Fibroblast of skin of left quadriceps (primary cell): ENCODE measurements at regions not wholly inside any gene's neighbourhood (a gene's known extent, or its start where the extent isn't known, plus 50 kb on each side); places are given as distances from the start of the nearest gene placed in this dataset.
"Not testable (repeated sequence)": the region's sequence is repeated elsewhere in the genome, so short reads cannot be mapped to it uniquely, and the experiment has no call there.

Experiments
- DNase-seq, 2 experiments: peaks; one replicate each; pipeline ENCODE4 v3.0.0-alpha.2; 2013; ENCODE audit warnings: low read depth in 2 of 2

- no peak for DNase-seq
Measured at GRCh38 chr12:131413471-131413870, 297.4 kb upstream of the SFSWAP start.

GRCh38 chr12:131414155-131414922, 296.6 kb upstream of the SFSWAP start:
- DNase-seq, result not testable (repeated sequence)

- no peak for DNase-seq
Measured at GRCh38 chr12:131415781-131416180, 295.1 kb upstream of the SFSWAP start.

- DNase-seq, result no peak
Measured at GRCh38 chr12:131418121-131418520, 292.8 kb upstream of the SFSWAP start.

GRCh38 chr12:131418884-131419283, 292.0 kb upstream of the SFSWAP start:
- DNase-seq, result no peak

- no peak for DNase-seq
Measured at GRCh38 chr12:131420867-131421447, 289.9 kb upstream of the SFSWAP start.

GRCh38 chr12:131421509-131422186, 289.2 kb upstream of the SFSWAP start:
- DNase-seq, result no peak

GRCh38 chr12:131422187-131422520, 288.7 kb upstream of the SFSWAP start:
- no peak for DNase-seq

GRCh38 chr12:131422744-131423143, 288.1 kb upstream of the SFSWAP start:
- no peak for DNase-seq

- no peak for DNase-seq
Measured at GRCh38 chr12:131424270-131424669, 286.6 kb upstream of the SFSWAP start.

GRCh38 chr12:131425112-131426075, 285.5 kb upstream of the SFSWAP start:
- no peak for DNase-seq

- DNase-seq, result no peak
Measured at GRCh38 chr12:131428091-131428685, 282.7 kb upstream of the SFSWAP start.

- not testable (repeated sequence) for DNase-seq
Measured at GRCh38 chr12:131429221-131429620, 281.7 kb upstream of the SFSWAP start.

GRCh38 chr12:131429697-131430096, 281.2 kb upstream of the SFSWAP start:
- DNase-seq, result not testable (repeated sequence)

- DNase-seq, result no peak
Measured at GRCh38 chr12:131430158-131430742, 280.6 kb upstream of the SFSWAP start.

GRCh38 chr12:131431126-131431655, 279.7 kb upstream of the SFSWAP start:
- not testable (repeated sequence) for DNase-seq

- DNase-seq, result no peak
Measured at GRCh38 chr12:131432532-131433260, 278.2 kb upstream of the SFSWAP start.

- DNase-seq, result no peak
Measured at GRCh38 chr12:131434208-131435125, 276.4 kb upstream of the SFSWAP start.
